GM18505 (cell line): ENCODE measurements at regions not wholly inside any gene's neighbourhood (a gene's known extent, or its start where the extent isn't known, plus 50 kb on each side); places are given as distances from the start of the nearest gene placed in this dataset.

ENCODE experiments used
- ATAC-seq: cut with Tn5 transposase; IDR thresholded peaks from one replicate; pipeline ENCODE4 v1.9.1; 2021; ENCODE audit not compliant: unreplicated experiment
- POLR2A ChIP-seq: IDR thresholded peaks from 4 replicates; pipeline ENCODE4 v1.6.1; 2011; ENCODE audit warnings: borderline replicate concordance; ENCODE audit not compliant: insufficient read depth, insufficient read length; ENCODE audit errors: extremely low read depth

DNA sequence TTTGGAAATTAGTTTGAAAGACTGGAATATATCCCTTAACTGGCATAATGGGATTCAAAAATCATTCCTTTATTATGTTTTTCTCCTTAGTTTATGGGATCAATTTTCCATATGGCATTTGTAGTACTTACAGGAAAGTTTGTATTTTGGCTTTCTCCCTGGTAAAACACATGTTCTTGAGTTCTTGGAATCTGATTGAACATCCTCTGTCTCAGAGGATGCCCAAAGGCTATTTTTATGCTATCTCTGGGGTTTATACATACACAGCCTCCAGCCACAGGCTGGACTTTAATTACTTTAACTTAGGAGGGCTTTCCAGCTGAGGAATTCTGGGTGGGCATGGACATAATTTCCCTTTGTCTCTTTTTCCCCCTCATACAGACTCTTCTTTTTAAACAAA lies 236.4 kb downstream of the HGF start:
- no peak for TF ChIP-seq POLR2A
- ATAC-seq = no peak

DNA sequence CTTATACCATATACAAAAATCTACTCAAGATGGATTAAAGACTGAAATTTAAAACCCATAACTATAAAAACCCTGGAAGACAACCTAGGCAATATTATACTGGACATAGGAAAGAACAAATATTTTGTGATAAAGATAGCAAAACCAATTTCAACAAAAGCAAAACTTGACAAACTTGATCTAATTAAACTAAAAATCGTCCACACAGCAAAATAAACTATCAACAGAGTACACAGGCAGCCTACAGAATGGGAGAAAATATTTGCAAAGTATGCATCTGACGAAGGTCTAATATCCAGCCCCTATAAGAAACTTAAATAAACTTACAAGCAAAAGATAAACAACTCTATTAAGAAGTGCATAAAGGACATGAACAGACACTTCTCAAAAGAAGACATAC lies 240.1 kb downstream of the HGF start:
- no peak for TF ChIP-seq POLR2A
- ATAC-seq = no peak

DNA sequence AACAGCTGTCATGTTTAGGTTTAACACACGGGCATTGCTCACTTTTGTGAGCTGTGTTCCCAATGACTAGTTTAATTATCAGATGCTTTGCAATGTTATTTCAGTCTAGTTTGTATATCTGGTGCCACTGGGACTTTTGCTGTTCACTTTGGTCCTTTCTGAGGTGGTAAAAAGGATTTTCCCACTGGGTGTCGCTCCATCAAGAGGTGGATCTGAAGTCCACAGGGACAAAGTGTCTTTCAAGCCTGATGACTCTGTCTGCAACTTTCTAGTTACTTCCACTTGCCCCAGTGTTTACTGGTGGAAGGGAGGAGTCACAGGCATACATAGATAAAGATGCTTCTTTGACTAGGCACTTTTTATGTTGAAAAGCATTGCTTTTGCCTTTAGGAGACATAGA lies 242.2 kb downstream of the HGF start:
- ATAC-seq = no peak
- TF ChIP-seq POLR2A = no peak

DNA sequence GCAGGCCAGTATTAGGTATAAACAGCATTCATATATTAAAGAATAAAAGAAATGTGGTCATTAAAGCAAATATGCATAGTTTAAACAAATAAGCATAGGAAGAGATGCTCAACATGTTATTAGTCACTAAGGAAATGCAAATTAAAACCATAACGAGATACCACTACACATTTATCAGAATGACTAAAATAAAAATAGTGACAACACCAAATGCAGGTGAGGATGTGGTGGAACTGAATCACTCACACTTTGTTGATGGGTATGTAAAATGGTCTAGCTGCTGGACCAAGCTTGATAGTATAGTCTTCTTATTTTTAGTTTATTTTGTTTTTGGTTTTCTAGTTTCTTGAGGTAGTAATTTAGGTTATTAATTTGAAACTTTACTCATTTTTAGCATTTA lies 242.9 kb downstream of the HGF start:
- no peak for ATAC-seq
- no peak for TF ChIP-seq POLR2A

DNA sequence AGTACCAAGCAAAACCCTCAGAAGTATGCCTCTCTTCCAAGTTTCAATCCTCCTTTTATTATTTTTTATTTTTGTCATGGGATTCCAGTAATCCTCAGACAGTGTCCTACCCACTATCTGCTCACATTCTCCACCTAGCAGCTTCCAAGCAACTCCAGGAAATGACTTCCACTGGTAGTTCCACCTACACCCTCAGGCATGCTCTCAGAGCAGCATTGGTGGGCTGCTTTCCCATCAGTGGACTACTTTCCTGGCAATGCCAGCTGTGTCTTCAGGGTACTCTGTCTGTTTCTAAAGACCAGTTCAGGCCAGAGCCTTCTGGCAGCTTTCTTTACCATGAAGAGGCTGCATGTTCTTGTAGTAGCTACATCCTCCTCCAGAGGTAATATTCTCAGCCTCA lies 244.0 kb downstream of the HGF start:
- ATAC-seq = no peak
- no peak for TF ChIP-seq POLR2A

DNA sequence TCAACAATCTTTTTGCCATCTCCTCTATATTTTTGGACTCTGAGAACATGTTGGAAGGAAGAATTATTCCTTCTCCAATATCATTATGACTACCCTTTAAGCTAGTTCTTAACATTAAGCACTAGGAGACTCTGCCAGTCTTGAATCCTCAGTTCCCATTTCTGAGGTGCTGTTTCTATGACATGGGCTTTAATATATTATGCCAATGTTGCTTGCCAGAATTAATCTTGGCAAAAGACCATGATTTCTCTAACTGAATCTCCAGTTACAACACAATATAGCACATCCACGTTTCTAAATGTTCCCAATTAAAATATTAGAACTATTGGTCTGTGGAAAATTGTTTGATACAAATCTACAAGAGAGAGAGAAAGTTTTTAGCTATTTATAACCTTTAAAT lies 250.0 kb downstream of the HGF start:
- TF ChIP-seq POLR2A = no peak
- no peak for ATAC-seq

DNA sequence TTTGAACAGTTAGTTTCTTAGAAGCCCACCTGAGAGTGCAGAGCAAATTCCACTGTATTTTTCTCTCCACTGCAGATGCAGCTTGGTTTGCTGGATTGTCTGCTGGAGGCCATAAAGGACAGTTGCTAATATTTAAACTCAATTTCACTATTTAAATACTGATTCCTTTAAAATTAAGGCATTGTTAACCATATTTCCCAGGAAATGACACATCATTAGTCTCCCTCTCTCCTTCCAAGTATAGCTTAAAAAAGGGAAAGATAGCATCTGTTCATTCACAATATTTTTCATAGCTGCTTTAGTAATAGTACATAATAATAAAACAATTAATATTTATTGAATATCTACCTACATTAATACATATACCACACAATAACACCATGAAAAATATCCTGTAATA lies 252.9 kb downstream of the HGF start:
- no peak for ATAC-seq
- TF ChIP-seq POLR2A = no peak

DNA sequence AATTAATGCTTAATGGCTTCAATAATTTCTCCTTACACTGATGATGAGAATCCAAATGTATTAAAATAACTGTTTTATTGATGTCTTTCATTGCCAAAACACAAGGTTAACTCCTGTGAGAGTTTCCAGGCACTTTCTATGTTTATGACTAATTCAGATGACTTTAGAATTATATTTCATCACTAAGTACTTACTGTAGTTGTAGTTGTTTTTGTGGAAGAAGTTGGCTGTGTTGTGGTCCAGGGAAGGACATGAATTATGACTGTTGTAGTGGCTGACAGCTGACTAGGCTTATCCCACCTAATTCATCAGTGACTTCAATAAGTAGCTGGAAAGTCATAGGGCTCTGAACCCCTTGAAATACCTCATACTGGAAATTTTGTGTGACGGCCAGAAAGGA lies 254.8 kb downstream of the HGF start:
- TF ChIP-seq POLR2A = no peak
- no peak for ATAC-seq

DNA sequence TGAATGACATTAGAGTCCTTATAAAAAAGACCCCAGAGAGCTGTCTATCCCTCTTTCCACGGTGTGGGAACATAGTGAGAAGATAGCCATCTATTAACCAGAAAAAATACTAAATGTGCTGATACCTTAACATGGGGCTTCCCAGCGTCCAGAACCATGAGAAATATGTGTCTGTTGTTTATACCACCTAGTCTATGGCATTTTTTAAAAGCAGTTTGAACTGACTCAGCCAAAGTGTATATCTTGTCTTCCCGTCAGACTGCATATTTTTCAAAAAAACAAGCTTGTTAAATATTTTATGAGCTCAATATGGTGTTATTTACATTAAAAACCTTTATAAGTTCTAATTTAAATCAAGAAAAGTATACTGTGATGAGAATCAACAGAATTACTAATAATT lies 255.3 kb downstream of the HGF start:
- TF ChIP-seq POLR2A = no peak

DNA sequence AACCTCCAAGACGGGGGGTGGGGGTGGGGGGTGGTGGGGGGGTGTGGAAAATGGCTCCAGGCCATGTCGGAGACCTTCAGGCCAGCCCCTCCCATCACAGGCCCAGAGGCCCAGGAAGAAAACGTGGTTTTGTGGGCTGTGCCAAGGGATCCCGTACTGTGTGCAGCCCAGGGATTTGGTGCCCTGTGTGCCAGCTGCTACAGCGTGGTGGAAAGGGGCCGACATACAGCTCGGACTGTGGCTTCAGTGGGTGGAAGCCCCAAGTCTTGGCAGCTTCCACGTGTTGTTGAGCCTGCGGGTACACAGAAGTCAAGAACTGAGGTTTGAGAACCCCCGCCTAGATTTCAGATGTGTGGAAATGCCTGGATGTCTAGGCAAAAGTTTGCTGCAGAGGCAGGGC lies 259.7 kb downstream of the HGF start:
- ATAC-seq = no peak
- no peak for TF ChIP-seq POLR2A

More for the DNA sequence above, 255.3 kb downstream of the HGF start:
- ATAC-seq = no peak

DNA sequence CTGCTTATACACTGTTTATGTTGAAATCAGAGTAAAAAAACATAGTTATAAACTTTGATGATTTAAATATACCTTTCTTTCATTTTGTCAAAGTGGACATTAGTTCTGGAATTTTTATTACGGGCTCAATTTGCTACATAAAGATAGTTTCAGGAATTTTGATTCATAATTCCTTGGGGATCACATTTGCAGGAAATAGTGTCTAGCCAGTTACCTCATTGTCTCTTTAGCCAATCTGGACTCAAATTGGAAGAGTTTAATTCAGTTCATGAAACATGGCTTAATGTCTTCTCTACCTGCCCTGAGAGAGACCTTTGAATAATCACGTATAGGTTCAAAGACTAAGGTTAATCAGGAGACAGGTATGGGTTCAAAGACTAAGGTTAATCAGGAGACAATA lies 262.6 kb downstream of the HGF start:
- ATAC-seq = no peak
- TF ChIP-seq POLR2A = no peak

DNA sequence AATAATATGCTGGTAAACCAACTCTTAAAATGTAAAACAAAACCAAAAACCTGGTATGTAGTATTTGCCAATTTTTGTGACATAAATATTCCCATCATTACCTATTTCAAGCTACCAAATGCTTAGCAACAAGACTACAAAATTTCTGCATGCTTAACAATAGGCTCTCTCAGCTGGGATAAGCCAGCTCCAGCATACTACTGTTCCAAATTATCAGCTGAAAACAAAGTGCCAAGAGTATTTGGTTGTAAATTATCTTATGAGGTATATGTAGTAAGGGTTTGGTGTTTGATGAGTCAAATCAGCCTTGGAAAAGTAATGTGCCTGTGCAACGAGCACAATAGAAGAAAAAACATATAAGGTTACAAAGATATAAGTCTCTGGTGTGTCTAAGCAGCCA lies 263.2 kb downstream of the HGF start:
- no peak for ATAC-seq
- no peak for TF ChIP-seq POLR2A

DNA sequence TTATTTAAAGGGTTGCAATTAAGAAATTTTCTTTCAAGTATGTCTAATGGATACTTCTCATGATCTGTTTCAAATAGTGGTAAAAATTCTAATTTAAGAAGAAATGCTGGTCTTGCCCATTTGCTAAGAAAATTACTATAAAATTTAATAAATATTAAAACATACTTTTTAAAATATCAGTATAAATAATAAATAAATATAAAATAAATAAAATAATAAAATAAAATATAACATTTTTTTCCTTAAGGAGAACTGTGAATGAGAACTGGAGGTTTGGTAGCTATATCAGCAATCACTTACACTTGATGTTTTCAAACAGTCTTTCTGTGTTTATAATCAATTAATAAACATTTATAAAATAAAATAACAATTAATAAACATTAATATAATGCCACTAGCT lies 266.1 kb downstream of the HGF start:
- no peak for TF ChIP-seq POLR2A
- ATAC-seq = no peak

DNA sequence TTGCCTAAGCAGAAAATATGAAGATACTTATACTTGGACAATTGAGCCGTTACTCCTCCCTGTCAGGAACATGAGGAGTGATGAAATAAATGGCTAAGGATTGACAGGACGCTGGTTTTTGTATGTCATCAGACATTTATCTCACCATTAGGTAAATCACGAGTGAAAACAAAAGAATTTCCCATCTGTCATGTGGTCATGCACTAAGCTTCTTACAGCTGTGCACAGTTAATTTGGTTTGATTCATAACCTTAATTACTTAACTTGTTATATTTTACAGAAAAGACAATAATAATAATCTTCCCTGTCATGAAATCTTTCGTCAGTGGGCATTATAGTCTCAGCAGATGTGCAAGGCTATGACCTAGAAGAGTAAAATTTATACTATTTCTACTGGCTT lies 266.5 kb downstream of the HGF start:
- no peak for ATAC-seq
- TF ChIP-seq POLR2A = no peak

DNA sequence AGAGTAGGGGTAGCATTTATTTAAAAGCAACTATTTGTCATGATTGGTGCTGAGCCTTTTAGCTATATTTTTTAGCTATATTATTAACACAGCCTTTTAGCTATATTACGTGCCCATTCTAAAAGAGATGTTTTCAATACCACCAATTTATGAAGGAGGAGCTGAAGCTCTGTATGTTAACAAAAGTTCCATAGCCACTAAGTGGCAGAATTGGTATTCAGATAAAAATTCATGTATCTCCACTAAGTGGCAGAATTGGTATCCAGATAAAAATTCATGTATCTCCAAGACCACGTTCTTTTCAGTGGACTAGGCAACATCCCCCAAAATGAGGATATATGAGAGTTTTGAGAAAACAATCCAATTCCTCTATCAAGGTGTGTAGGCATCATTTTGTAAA lies 268.6 kb downstream of the HGF start:
- ATAC-seq = no peak
- TF ChIP-seq POLR2A = no peak
